Activated CD8-positive, alpha-beta memory T cell treated with anti-CD3 and anti-CD28 coated beads, Interleukin-2, amount 50 U/mL, for 24 hours (primary cell): ENCODE measurements at regions not wholly inside any gene's neighbourhood (a gene's known extent, or its start where the extent isn't known, plus 50 kb on each side); places are given as distances from the start of the nearest gene placed in this dataset.

Experiments
- DNase-seq: peaks from one replicate; pipeline ENCODE4 v3.0.0-alpha.2; 2020; ENCODE audit errors: extremely low read depth

DNA sequence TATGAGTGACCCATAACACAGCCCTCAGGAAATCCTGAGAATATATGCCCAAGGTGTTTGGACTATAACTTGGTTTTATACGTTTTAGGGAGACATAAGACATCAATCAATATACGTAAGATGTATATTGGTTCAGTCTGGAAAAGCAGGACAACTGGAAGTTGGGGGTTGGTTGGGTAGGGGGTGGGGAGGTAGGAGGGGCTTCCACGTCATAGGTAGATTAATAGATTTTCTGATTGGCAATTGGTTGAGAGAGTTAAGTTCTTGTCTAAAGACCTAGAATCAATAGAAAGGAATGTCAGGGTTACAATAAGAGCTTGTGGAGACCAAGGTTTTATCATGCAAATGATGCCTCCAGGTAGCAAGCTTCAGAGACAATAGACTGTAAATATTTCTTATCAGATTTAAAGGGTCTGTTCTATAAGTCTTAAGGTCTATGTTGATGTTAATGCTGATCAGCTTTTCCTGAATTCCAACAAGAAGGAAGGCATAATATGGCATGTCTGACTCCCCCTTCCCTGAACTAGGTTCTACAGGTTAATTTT lies 2267.7 kb upstream of the ACO1 start:
- DNase-seq: no peak

DNA sequence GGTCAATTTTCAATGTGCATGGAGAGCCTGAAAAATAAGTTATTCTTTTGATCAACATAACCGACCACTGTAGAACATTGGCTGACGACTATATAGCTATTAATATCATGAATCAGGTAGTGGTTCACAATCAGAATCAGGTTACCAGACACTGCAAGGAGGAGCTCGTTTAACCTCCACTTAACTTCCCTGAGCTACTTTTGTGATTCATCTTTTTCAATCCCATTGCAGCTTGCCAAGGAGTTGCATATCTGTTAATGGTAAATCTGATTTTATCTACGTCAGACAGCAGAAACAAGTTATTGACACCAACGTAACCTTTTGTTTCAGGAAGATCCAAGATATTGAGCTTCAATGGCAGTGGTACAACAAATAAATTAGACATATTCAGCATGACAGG lies 2263.8 kb upstream of the ACO1 start:
- no peak for DNase-seq

DNA sequence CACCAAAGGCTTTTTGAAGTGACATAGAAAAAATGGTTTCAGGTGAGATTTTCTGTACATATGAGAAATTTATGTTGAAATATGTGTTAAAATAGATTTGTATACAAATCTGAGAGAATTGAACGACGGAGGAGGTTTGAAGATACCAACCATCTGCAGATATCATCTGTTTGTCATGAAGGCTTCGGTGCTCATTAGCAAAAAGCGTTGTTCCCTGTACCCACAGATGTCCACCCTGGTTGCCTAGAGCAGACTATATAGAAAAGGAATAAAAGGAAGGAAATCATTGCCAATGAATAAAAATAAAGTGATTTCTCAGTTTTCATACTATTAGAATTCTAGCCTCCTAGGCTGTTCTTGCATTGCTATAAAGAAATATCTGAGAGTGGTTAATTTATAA lies 2262.8 kb upstream of the ACO1 start:
- DNase-seq: no peak

DNA sequence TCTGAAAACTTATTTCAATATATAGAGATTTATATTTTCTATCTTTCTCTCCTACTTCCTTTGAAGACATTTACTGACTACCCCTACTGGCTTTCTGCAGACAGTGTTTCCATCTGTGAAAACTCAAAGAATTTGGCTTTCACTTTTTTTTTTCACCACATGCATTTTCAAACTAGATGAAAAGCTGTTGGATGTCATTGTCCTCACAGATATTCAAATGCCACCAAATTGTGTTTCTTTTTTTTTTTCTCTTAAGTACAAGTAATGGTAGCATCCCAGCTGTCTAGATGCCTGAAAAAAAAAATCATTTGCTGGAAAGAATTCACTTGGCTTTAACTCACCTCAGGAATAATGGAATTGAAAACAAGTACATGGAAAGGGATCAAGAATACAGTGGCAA lies 2258.6 kb upstream of the ACO1 start:
- DNase-seq: no peak

DNA sequence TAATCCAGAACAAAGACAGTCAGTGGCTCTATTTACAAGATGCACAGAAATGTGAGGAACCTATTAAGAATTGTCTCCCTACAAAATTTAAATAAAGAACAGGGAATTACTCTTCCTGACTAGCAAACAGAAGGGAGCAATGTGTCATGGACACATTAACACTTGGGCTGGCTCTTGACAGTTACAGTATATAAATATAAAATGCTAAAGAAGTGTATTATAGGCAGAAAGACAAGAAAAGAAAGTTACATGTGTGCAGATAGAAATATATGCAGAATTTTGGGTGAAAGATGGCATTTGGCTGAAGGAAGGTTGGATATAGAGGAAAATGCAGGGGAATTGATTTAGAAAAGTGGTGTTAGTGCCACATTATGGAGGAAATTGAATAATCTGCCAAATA lies 2257.1 kb upstream of the ACO1 start:
- DNase-seq: no peak

DNA sequence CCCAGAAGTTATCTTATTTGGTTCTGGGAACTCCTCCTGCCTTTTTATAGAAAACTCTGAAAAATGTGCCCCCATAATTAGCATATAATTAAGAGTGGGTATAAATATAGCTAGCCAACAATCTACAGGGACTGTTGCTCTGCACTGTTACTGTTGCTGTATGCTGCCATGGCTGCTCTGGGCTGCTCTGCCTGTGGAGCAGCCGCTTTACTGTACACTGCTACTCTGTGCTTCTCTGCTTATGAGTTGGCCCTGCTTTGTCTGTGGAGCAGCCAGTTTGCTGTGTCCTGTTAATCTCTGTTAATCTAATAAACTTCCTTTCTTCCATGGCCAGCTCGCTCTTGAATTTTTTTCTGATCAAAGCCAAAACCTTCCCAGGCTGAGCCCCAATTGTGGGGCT lies 2244.0 kb upstream of the ACO1 start:
- no peak for DNase-seq

DNA sequence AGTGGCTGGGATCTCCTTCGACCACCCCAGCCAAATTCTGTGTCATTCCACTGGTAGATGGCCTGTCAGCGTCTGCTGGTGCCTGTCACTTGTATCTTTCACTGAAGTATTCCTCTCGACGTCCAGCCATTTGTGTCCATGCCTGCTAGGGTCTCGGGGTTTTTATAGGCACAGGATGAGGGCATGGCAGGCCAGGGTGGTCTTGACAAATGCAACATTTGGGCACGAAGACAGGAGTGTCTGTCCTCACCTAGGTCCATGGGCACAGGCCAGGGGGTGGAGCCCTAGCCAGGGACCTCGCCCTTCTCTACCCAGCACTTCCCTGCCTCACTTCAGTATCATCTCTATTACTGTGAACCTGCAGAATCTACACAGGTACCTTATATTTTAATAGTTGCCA lies 2223.9 kb upstream of the ACO1 start:
- DNase-seq: no peak

DNA sequence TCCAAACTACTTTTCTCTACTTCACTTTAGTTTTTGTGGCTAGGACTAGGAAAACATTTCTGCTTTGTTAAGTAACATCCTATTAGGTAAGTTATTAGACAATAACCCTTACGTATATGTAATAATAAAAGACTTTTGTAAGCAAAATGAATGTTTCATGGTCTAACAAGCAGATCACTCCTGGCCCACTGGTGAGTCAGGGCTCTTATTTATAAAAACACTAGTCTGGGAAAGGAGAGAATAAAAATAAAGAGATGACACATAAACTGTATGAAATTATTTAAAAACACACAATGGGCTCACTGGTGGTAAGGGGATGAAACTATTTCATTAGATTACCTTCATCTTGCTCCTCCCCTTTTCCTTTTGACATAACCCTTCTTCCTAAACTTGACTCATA lies 2212.2 kb upstream of the ACO1 start:
- no peak for DNase-seq

DNA sequence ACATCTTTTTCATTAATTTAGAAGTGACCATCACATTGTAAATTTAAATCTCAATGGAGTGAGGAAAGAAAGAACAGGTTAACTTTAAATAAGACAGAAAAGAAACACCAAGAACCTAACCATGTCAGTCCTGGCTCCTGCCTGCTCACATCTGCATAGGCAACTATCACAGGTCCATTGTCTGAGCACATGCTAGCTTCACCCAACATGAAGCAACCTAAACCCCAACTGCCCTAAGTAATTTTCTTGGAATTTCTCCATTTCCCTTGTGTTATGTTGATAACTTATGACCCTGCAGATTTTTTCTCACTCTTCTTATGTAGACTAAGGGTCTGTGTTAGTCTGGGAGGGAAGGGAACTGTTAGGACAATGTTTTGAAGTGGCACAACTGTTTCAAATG lies 2205.8 kb upstream of the ACO1 start:
- DNase-seq: no peak

DNA sequence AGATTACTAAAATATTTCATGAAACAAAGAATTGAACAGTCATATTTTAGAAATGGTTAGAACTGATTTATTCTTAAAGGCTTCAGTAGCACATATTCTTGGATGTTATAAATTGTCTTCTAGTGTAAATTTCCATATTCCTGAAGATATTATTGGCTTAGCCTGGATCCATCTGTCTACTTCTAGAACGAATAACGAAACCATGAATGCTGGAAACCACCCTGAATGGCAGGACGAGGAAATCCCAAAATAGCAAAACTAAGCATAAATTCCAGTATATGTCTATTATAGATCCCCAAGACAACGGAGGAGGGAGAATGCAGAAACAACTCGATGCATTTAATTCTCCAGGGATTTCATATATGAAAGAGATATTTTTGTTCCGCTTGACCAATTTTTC lies 2191.0 kb upstream of the ACO1 start:
- DNase-seq: no peak

DNA sequence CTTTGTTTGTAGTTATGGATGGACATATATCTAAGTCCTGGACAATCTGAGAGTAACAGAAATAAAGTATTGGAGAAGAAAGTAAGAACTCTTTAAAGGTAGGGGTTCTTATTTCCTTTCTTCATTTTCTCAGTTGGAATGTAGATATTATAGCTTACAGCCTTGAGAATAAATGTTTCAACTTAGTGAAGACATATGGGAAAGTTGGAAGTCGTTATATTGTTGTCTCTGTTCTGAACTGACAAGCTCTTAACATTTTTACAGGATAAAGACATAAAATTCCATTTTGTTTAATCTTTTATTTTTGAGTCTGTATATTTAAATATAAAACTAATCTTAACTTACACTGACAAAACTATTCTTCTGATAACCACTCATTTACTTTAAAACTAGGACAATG lies 2187.5 kb upstream of the ACO1 start:
- no peak for DNase-seq

DNA sequence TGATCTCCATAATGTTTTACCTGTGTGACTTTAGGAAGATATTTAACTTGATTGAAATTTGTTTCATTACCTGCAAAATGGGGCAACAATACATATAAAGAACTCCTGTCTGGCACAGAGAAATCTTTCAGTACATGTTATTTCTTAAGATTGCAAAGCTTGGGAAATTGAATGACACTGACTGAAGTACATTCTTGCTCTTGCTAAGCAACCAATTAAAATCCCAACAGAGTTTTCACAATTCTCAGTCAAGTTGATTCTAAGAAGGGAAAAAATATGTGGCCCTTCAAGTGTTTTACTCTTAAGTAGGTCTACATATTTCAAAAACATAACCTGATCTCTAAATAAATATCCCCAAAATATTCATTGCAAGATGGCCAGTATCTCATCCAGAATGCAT lies 2187.0 kb upstream of the ACO1 start:
- DNase-seq: no peak

DNA sequence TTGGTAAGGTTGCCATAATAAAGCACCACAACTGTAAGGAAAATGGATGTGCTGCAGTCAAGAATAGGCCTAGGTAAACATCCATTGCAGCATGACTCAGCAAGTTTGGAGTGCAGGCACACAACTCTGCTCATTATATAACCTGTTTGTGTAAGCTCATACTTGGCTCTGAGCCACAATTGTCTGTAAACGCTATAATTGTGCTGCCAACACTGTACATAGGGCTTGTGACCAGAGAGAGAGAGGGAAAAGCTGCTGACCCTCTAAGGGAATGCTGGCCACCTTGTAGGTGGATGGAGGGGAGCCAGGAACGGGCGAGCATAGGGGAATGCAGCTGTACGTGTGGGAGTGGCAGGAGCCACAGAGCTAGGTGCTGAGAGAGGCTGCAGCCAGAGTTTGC lies 2186.5 kb upstream of the ACO1 start:
- no peak for DNase-seq

DNA sequence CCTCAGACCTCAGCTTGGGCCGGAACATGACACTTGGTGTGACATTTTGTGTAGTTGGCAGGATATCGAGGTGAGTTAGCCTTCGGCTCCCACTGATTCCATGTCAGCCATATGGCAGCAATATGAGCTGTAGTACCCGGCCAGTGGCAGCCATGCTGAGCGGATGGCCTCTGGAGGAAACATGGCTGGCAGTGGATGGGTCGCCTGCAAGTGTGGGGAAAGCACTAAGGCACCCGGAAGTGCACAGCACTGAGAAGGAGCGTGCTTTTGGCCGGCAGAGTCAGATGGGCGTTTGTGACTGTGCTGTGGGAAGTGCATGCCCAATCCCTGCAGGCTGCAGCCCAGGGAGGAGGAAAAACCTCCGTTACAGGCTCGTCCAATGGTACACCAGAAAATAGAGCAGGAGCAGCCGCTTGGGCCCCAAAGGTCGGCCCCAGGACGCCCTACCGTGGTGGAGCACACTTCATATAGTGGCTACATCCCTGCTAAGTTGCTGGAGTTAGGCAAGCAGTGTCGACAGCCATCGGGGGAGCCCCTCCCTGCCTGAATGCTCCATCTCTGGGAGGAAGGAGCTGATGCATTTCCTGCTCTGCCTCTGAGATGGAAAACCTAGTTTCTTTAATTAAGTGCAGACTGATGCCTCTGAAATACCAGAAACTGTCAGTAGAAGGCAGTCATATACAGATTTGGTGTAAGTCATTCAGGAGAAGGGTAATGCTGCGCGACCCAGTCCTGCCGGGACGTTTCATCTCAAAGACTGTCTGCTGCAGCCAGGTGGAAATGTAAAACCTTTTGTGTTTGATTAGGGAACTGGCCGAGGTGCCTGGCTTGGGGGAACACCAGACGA lies 2185.8 kb upstream of the ACO1 start:
- DNase-seq: no peak

DNA sequence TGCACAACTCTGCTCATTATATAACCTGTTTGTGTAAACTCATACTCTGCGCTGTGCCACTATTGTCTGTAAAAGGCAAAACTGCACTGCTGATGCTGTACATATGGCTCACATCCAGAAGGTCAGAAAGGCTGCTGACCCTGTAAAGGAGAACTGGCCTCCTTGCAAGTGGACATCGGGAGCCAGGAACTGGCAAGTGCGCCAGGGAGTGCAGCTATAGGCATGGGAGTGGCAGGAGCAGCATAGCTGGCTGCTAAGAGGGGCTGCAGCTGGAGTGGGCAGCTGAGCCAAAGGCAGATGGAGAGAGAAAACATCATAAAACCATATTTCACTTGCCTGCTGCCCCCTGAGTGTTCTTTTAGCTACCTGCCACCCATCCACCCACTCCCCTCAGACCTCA lies 2183.4 kb upstream of the ACO1 start:
- DNase-seq: no peak

DNA sequence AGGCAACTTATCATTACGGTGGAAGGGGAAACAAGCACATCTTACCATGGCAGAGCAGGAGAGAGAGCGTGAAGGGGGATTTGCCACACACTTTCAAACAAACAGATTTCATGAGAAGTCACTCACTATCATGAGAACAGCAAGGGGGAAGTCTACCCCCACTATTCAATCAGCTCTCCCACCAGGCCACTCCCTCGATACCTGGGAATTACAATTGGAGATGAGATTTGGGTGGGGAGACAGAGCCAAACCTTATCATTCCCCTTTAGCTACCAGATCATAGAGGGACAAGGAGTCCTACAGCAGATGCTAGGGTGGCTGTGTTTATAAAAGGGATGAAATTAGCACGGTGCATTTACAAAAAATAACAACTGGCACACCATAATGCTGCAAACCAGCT lies 2149.4 kb upstream of the ACO1 start:
- no peak for DNase-seq

DNA sequence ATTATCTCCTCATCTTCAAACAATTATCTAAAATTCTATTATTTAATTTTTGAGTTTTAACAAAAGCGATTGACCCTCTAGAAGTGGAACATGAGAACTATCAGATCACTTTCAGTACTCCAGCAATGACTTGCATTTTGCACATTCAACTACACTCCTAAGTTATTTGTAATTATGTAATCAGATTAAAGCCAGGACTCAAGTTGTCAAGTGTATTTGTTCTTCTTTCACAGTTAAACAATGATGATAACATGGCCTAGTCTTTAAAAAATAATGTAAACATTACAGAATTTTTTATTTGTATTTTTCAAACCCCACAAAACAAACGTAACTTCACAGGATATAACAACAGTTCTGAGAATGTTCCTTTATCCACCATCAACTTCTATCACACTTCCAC lies 2148.9 kb upstream of the ACO1 start:
- no peak for DNase-seq

DNA sequence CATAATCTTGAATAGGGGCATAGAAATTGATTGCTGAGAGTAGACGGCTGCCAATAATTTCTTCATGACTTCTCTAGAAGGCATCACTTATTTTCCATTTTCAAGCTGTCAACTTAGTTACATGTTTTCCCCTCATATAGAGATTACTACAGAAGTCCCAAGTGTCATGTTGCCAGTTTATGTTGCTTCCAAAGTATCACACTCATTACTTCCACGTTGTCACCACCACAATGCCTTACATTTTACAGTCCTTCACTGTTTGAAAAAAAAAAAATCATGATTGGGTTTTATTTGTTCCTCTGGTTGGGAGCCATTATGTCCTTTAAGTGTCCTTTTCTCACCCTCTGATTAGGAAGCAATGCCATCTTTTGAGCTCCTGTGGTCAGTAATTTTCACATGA lies 2144.6 kb upstream of the ACO1 start:
- DNase-seq: no peak

DNA sequence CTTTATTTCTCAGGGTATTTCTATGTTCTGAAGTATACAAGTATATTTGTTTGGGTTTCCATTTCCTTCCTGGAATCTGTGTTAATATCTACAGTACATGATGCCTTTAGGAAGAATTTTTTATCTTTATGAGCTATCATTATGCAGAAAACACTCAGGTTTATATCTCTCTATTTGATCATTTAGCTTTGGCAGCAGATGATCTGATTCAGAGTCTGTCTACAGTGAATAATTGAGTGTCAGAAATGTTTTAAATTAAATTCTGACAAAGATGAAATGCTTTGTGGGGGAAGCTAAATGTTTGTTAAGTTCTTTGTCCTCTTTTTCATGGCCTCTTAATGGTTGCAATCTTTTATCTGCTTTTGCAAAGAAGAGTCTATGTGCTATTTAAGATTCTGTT lies 2141.0 kb upstream of the ACO1 start:
- no peak for DNase-seq

DNA sequence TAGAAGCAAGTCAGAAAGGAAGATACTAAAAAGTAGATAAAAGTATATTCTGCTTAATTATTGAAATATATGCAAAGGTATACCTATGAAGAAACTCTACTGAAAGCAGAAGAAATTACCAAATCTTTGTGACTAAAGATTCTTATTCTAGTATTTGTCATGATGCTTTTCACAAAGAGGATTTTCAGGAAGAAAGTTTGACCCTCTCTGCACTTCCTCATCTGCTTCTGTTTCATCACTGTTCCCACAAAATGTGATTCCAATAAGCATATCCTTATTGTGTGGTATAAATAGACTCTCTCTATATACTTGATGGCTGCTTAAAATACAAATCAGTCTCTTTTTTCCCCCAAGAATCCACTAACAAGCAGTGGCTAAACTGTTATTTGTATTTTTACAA lies 2139.6 kb upstream of the ACO1 start:
- no peak for DNase-seq

DNA sequence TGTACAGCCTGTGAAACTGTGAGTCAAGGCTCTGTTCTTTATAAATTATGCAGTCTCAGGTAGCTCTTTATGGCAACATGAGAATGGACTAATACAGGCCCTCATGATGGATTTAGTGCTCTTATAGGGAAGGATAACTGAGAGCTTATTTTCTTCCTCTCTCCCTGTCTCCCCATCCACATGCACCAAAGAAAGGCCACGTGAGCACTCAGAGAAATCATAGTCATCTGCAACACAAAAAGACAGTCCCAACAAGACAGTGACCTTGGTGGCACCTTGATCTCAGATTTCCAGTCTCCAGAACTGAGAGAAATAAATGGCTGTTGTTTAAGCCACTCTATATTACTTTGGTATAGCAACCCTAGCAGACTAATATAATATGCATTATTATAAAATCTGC lies 2133.6 kb upstream of the ACO1 start:
- no peak for DNase-seq

DNA sequence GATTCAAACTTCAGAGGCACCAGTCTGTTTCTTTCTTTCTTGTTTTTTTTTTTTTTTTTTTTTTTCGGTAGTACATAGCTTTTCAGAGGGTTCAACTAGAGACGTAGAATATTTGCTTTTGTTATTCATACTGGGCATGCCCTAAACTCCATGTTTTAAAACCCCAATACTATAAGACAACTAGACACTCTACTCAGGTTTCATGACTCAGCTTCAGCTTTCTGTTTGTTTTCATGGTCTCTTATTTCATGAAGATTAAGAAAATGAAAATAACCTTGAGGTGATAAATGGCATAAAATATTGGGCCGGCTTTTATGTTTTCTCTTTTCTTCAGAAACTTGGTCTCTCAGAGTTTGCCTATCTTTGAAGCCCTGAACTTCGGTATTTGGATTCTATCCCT lies 2126.3 kb upstream of the ACO1 start:
- DNase-seq: no peak

DNA sequence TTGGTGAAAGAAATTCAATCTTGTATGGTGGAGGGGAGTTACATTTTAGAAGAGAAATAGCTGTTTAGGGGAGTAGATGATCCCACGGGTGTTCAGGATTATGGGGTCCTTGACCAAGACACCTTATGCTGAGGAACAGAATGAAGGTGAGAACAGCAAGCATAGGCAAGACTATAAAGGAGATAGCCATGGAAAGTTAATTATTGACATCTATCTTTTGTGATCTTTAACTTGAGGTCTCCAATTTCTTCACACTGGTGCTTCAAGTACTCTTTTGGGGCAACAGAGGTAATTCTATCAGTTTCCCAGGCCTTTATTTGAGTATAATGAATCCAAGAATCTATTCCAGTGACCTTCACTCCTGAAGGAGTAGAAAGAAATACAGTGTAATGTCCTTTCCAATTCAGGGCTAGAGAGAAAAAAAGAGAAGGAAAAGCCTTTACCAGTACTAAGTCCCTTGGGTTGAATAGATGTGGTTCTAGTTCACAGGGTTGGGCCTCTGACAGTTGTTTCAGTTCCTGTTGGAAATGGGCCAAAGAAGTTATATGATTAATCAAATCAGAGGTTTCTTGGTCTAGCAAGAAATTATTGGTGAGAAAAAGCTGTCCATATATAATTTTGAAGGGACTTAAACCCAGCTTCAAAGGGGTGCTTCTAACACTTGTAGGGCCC lies 2104.1 kb upstream of the ACO1 start:
- no peak for DNase-seq
